Esophagus squamous epithelium (tissue), 4 donors: ENCODE measurements at regions not wholly inside any gene's neighbourhood (a gene's known extent, or its start where the extent isn't known, plus 50 kb on each side); places are given as distances from the start of the nearest gene placed in this dataset.

Experiments used
- CTCF ChIP-seq, 6 experiments: fragments of 450-650 bp in 4 of 6; fragments of 200-600 bp in 2 of 6; sonication (generic) in 2 of 6; IDR thresholded peaks; one replicate each; pipeline ENCODE4 v1.5.1; 2016 to 2019; ENCODE audit warnings: antibody characterized with exemption in 6 of 6, mild to moderate bottlenecking in 4 of 6, moderate library complexity in 4 of 6
- POLR2A ChIP-seq, 4 donors: fragments of 450-650 bp; IDR thresholded peaks; one replicate each; pipeline ENCODE4 v1.6.1; 2017; ENCODE audit warnings: antibody characterized with exemption in 4 of 4, mild to moderate bottlenecking in 4 of 4, moderate library complexity in 3 of 4

DNA sequence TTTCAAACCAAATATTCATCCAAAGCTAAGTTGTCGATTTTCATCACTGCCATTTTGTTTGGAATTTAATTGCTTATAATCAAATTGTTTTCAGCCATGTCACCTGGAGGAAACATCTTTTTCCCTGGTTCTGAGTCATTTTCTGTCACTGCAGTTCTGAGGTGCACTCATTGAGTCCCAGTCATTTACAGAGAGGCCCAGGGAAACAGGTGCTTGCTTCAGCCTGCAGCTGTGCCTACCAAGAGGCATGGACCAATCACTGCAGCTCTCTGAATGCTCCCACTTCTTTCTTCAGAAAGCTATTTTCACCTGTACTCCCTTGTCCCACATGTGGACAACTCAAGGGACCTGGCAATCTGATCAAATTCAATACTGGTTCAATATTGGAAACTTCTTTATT lies 308.1 kb downstream of the COG6 start:
- TF ChIP-seq CTCF (IDR thresholded peaks at IDR 0.05): no peak
- TF ChIP-seq POLR2A (IDR thresholded peaks at IDR 0.05): no peak
